Glutamatergic neuron (in vitro differentiated cells): ENCODE measurements at regions not wholly inside any gene's neighbourhood (a gene's known extent, or its start where the extent isn't known, plus 50 kb on each side); places are given as distances from the start of the nearest gene placed in this dataset.

Experiments
- DNase-seq: peaks from one replicate; pipeline ENCODE4 v3.0.0; 2022
- H3K27ac Mint-ChIP-seq: one replicate; pipeline ENCODE4 v1.8.0; 2020; ENCODE audit warnings: mild to moderate bottlenecking, mixed read lengths, inconsistent platforms; ENCODE audit not compliant: unreplicated experiment
- H3K27me3 Mint-ChIP-seq: one replicate; pipeline ENCODE4 v1.8.0; 2020; ENCODE audit warnings: mild to moderate bottlenecking, moderate library complexity, mixed read lengths, inconsistent platforms; ENCODE audit not compliant: unreplicated experiment
- H3K36me3 Mint-ChIP-seq: one replicate; pipeline ENCODE4 v1.8.0; 2020; ENCODE audit warnings: mild to moderate bottlenecking, mixed read lengths, inconsistent platforms; ENCODE audit not compliant: unreplicated experiment
- H3K4me1 Mint-ChIP-seq: one replicate; pipeline ENCODE4 v1.8.0; 2020; ENCODE audit warnings: mild to moderate bottlenecking, low read depth, mixed read lengths, inconsistent platforms; ENCODE audit not compliant: unreplicated experiment
- H3K4me3 Mint-ChIP-seq: one replicate; pipeline ENCODE4 v1.8.0; 2020; ENCODE audit warnings: mild to moderate bottlenecking, mixed read lengths, inconsistent platforms; ENCODE audit not compliant: unreplicated experiment
- H3K9me3 Mint-ChIP-seq: one replicate; pipeline ENCODE4 v1.8.0; 2020; ENCODE audit warnings: mild to moderate bottlenecking, moderate library complexity, mixed read lengths, inconsistent platforms; ENCODE audit not compliant: unreplicated experiment
- CTCF ChIP-seq: fragments of 200-600 bp; sonication (generic); IDR thresholded peaks from one replicate; pipeline ENCODE4 v1.5.0; 2021; ENCODE audit not compliant: partially characterized antibody, unreplicated experiment

GRCh38 chr11:19472679-19473078 lies 231.9 kb upstream of the E2F8 start:
- peaks cover 14% of the 10 kb centered on the region for H3K4me1 Mint-ChIP-seq
- no peaks in the 10 kb centered on the region for H3K36me3 Mint-ChIP-seq
- H3K4me3 Mint-ChIP-seq = no peak overlapping the region
- no peak for TF ChIP-seq CTCF
- no peak overlapping the region for H3K27ac Mint-ChIP-seq
- no peaks in the 10 kb centered on the region for H3K9me3 Mint-ChIP-seq
- no peaks in the 10 kb centered on the region for H3K27me3 Mint-ChIP-seq
- no peak for DNase-seq

GRCh38 chr11:19467904-19468303 lies 227.2 kb upstream of the E2F8 start:
- H3K4me1 Mint-ChIP-seq = peaks cover 14% of the 10 kb centered on the region
- H3K36me3 Mint-ChIP-seq = no peaks in the 10 kb centered on the region
- no peak for TF ChIP-seq CTCF
- no peak overlapping the region for H3K27ac Mint-ChIP-seq
- peaks cover 3% of the 10 kb centered on the region for H3K9me3 Mint-ChIP-seq
- no peak overlapping the region for H3K4me3 Mint-ChIP-seq
- H3K27me3 Mint-ChIP-seq = peaks cover 6% of the 10 kb centered on the region
- DNase-seq = no peak

GRCh38 chr11:19466314-19466713 lies 225.6 kb upstream of the E2F8 start:
- Mint-ChIP-seq H3K27me3 (peaks cover 6% of the 10 kb centered on the region), H3K4me3 (no peak overlapping the region), H3K4me1 (peaks cover 17% of the 10 kb centered on the region), H3K36me3 (no peaks in the 10 kb centered on the region), H3K27ac (no peak overlapping the region), H3K9me3 (peaks cover 3% of the 10 kb centered on the region)
- no peak for DNase-seq
- TF ChIP-seq CTCF = no peak

- H3K4me1 Mint-ChIP-seq = peaks cover 23% of the 10 kb centered on the region
- peaks cover 3% of the 10 kb centered on the region for H3K9me3 Mint-ChIP-seq
- no peaks in the 10 kb centered on the region for H3K36me3 Mint-ChIP-seq
- no peak for DNase-seq
- H3K4me3 Mint-ChIP-seq = no peak overlapping the region
- no peak for TF ChIP-seq CTCF
- H3K27ac Mint-ChIP-seq = no peak overlapping the region
- peaks cover 9% of the 10 kb centered on the region for H3K27me3 Mint-ChIP-seq
These were observed 223.2 kb upstream of the E2F8 start for GRCh38 chr11:19463976-19464375.

- Mint-ChIP-seq H3K4me1 (peaks cover 25% of the 10 kb centered on the region), H3K36me3 (no peaks in the 10 kb centered on the region), H3K27me3 (peaks cover 9% of the 10 kb centered on the region), H3K27ac (no peak overlapping the region), H3K4me3 (peak overlapping the region; percentile 25), H3K9me3 (peaks cover 6% of the 10 kb centered on the region)
- TF ChIP-seq CTCF = no peak
- DNase-seq = no peak
These were observed 220.1 kb upstream of the E2F8 start for GRCh38 chr11:19460718-19461405.
